ENCODE measurements at regions not wholly inside any gene's neighbourhood (a gene's known extent, or its start where the extent isn't known, plus 50 kb on each side); places are given as distances from the start of the nearest gene placed in this dataset.

DNA sequence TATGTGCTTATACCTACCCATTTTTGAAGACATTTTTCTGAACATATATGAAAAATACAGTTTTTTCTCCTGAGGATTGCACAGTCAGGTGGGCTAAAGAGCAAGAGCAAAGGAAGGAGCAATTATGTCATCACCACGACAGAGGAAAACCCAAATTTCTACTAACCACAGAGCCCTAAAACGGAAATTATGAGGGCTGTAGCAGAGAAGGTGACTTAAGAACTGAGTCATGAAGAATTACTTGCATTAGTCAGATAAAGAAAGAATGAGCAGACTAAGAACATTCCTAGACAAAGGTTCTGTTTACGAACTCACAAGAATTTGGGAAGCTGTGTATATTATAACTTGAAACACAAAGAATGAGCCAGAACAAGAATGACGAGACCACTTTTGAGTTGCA lies 974.4 kb downstream of the NXPH1 start:
- TF ChIP-seq, protein P1, sequence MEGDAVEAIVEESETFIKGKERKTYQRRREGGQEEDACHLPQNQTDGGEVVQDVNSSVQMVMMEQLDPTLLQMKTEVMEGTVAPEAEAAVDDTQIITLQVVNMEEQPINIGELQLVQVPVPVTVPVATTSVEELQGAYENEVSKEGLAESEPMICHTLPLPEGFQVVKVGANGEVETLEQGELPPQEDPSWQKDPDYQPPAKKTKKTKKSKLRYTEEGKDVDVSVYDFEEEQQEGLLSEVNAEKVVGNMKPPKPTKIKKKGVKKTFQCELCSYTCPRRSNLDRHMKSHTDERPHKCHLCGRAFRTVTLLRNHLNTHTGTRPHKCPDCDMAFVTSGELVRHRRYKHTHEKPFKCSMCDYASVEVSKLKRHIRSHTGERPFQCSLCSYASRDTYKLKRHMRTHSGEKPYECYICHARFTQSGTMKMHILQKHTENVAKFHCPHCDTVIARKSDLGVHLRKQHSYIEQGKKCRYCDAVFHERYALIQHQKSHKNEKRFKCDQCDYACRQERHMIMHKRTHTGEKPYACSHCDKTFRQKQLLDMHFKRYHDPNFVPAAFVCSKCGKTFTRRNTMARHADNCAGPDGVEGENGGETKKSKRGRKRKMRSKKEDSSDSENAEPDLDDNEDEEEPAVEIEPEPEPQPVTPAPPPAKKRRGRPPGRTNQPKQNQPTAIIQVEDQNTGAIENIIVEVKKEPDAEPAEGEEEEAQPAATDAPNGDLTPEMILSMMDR (IDR thresholded peaks at IDR 0.05) = no peak
- TF ChIP-seq POLR2A (IDR thresholded peaks at IDR 0.05) = no peak

Measured in testis (tissue), 2 donors.